GM12878 (cell line): ENCODE measurements at regions not wholly inside any gene's neighbourhood (a gene's known extent, or its start where the extent isn't known, plus 50 kb on each side); places are given as distances from the start of the nearest gene placed in this dataset.

Experiments used
- ATAC-seq: fragments of 200-7000 bp; cut with Tn5 transposase; 3 replicates; pipeline ENCODE4 v1.9.1; 2020; ENCODE audit warnings: mild to moderate bottlenecking, moderate library complexity
- BruUV-seq: library from RNA; stranded (reverse); fragments of 400-500 nt; replicated peaks from 2 replicates; lab custom pipeline; 2021; lab: Mats Ljungman, UMichigan
- CTCF ChIA-PET: fragments of 300-600 bp; sonication (Branson Sonifier 250); formaldehyde crosslinking; extraction: SDS; loops from one replicate; lab custom pipeline; 2021; ENCODE audit warnings: inconsistent platforms; lab: Yijun Ruan, JAX
- POLR2A ChIA-PET: fragments of 350-600 bp; formaldehyde crosslinking; extraction: SDS; loops from one replicate; lab custom pipeline; 2021; ENCODE audit warnings: inconsistent platforms; lab: Charles Lee
- RAD21 ChIA-PET: fragments of 300-600 bp; sonication (Branson Sonifier 250); formaldehyde crosslinking; loops from one replicate; lab custom pipeline; 2023; ENCODE audit warnings: antibody characterized with exemption; ENCODE audit not compliant: unreplicated experiment; lab: Charles Lee
- SMC1A ChIA-PET: fragments of 300-600 bp; sonication (Branson Sonifier 250); formaldehyde crosslinking; loops from one replicate; lab custom pipeline; 2023; ENCODE audit not compliant: unreplicated experiment, uncharacterized antibody; lab: Charles Lee
- DNase-seq: peaks from one replicate; pipeline ENCODE4 v3.0.0-alpha.2; 2011; ENCODE audit warnings: low read depth, low spot score
- FAIRE-seq: peaks from 3 replicates; lab custom pipeline; 2011; peaks lifted over from hg19 to GRCh38; lab: Jason Lieb, UNC
- H2AFZ ChIP-seq: 2 replicates; pipeline ENCODE4 v1.6.0; 2011; ENCODE audit warnings: low read depth, low read length, control low read depth; ENCODE audit not compliant: control insufficient read depth
- H3K27ac ChIP-seq: 2 replicates; pipeline ENCODE4 v1.5.1; 2011; ENCODE audit warnings: control low read depth; ENCODE audit not compliant: control insufficient read depth, insufficient read depth
- H3K27me3 ChIP-seq, 2 experiments: replicated peaks in 1 of 2; 2 replicates each; pipeline versions ENCODE4 v1.6.0 to v1.6.1; 2011; ENCODE audit warnings: low read length in 1 of 2; ENCODE audit not compliant: control insufficient read depth in 2 of 2, insufficient read depth in 2 of 2
- H3K36me3 ChIP-seq, 2 experiments: 2 replicates each; pipeline ENCODE4 v1.5.1; 2011; ENCODE audit warnings: low read length in 1 of 2; ENCODE audit not compliant: control insufficient read depth in 2 of 2, insufficient read depth in 2 of 2
- H3K4me1 ChIP-seq: 2 replicates; pipeline ENCODE4 v1.6.1; 2011; ENCODE audit warnings: mild to moderate bottlenecking, low read length, moderate library complexity, mixed read lengths; ENCODE audit not compliant: control insufficient read depth, insufficient read depth
- H3K4me2 ChIP-seq: 2 replicates; pipeline ENCODE4 v1.6.0; 2011; ENCODE audit warnings: control low read depth; ENCODE audit not compliant: control insufficient read depth, insufficient read depth
- H3K4me3 ChIP-seq: fragments of 200-600 bp; sonication (generic); 2 replicates; pipeline ENCODE4 v1.5.1; 2016
- H3K79me2 ChIP-seq: 2 replicates; pipeline ENCODE4 v1.6.0; 2011; ENCODE audit warnings: low read length; ENCODE audit not compliant: control insufficient read depth, insufficient read depth
- H3K9ac ChIP-seq: 2 replicates; pipeline ENCODE4 v1.8.0; 2011; ENCODE audit warnings: low read length, control low read depth, mixed read lengths; ENCODE audit not compliant: control insufficient read depth, insufficient read depth
- H3K9me3 ChIP-seq: replicated peaks from 3 replicates; pipeline ENCODE4 v1.5.1; 2011; ENCODE audit warnings: mild to moderate bottlenecking, low read length; ENCODE audit not compliant: control insufficient read depth, insufficient read depth
- H4K20me1 ChIP-seq: 2 replicates; pipeline ENCODE4 v1.6.0; 2011; ENCODE audit not compliant: control insufficient read depth, insufficient read depth
- ESRRA ChIP-seq: IDR thresholded peaks from 2 replicates; pipeline ENCODE4 v1.6.1; 2012; ENCODE audit warnings: mild to moderate bottlenecking, low read length, improper control_type of control experiment
- FOS ChIP-seq: IDR thresholded peaks from 3 replicates; pipeline ENCODE4 v1.6.1; 2011; ENCODE audit warnings: borderline replicate concordance; ENCODE audit not compliant: insufficient read length; ENCODE audit errors: extremely low read depth
- KAT2A ChIP-seq: conservative IDR thresholded peaks from 2 replicates; pipeline ENCODE4 v1.6.1; 2011; ENCODE audit warnings: low read depth, low read length; ENCODE audit not compliant: control insufficient read depth
- LARP7 ChIP-seq: fragments of 450-650 bp; IDR thresholded peaks from 2 replicates; pipeline ENCODE4 v1.6.1; 2017; ENCODE audit warnings: mild to moderate bottlenecking
- NFIC ChIP-seq: IDR thresholded peaks from 2 replicates; pipeline ENCODE4 v1.6.1; 2012; ENCODE audit warnings: low read depth, mild to moderate bottlenecking, inconsistent platforms, low read length, moderate library complexity
- PBX3 ChIP-seq: IDR thresholded peaks from 2 replicates; pipeline ENCODE4 v1.6.1; 2011; ENCODE audit warnings: mild to moderate bottlenecking, low read depth, low read length, moderate library complexity; ENCODE audit not compliant: insufficient replicate concordance
- POLR2A ChIP-seq: IDR thresholded peaks from 2 replicates; pipeline ENCODE4 v1.6.1; 2011; ENCODE audit warnings: low read depth, mild to moderate bottlenecking, low read length
- TCF12 ChIP-seq: IDR thresholded peaks from 2 replicates; pipeline ENCODE4 v1.6.1; 2011; ENCODE audit warnings: low read depth, mild to moderate bottlenecking, low read length
- ZNF207 ChIP-seq: fragments of 450-650 bp; IDR thresholded peaks from 2 replicates; pipeline ENCODE4 v1.6.1; 2014; ENCODE audit warnings: antibody characterized with exemption, mild to moderate bottlenecking, borderline replicate concordance
- ZNF217 ChIP-seq: fragments of 450-650 bp; IDR thresholded peaks from 2 replicates; pipeline ENCODE4 v1.6.1; 2017; ENCODE audit warnings: antibody characterized with exemption, mild to moderate bottlenecking
- WGBS: methylation state at CpG from one replicate; pipeline ENCODE4 v1.1.6; 2016; ENCODE audit warnings: low lambda C conversion rate; ENCODE audit not compliant: insufficient replicate concordance, insufficient coverage; ENCODE audit errors: missing lambda C conversion rate; 5-methylcytosine and 5-hydroxymethylcytosine counted together
- in situ Hi-C: fragments of 300-500 bp; cut with MboI; formaldehyde crosslinking; loops from 9 replicates; pipeline ENCODE4 v1.14.3; 2018; ENCODE audit warnings: mixed read lengths
- intact Hi-C: fragments of 100-400 bp; cut with micrococcal nuclease; formaldehyde crosslinking; loops from one replicate; pipeline ENCODE4 v1.14.2; 2022; ENCODE audit not compliant: unreplicated experiment
- TF ChIP-seq, protein P1 (sequence below): IDR thresholded peaks from 2 replicates; pipeline ENCODE4 v1.6.1; 2012; ENCODE audit warnings: mild to moderate bottlenecking, low read depth, low read length
- TF ChIP-seq, protein P2 (sequence below): IDR thresholded peaks from 2 replicates; pipeline ENCODE4 v1.6.1; 2012; ENCODE audit warnings: low read depth, low read length, improper control_type of control experiment

- no TSS peak for BruUV-seq
- intact Hi-C loops (no loop called here), in situ Hi-C loops (no loop called here)
- Histone ChIP-seq H3K27me3 (no peaks in the 10 kb centered on the region), H3K4me2 (no peak overlapping the region), H3K27ac (no peak overlapping the region), H3K4me1 (no peaks in the 10 kb centered on the region), H3K9ac (no peak overlapping the region), H2AFZ (no peak overlapping the region), H3K79me2 (no peaks in the 10 kb centered on the region), H4K20me1 (no peaks in the 10 kb centered on the region), H3K9me3 (no peaks in the 10 kb centered on the region), H3K36me3 (no peaks in the 10 kb centered on the region)
- ChIA-PET CTCF (no interaction called here), SMC1A (no interaction called here)
- ATAC-seq (no peak), DNase-seq (no peak), FAIRE-seq (no peak)
- WGBS, result 59% methylated on average over 4 of the region's 4 CpGs
- TF ChIP-seq PBX3 (no peak), LARP7 (no peak)
- TF ChIP-seq, all 136 proteins: peak for 0
- ChIA-PET POLR2A (no interaction called here), RAD21 (no interaction called here)
- H3K4me3 ChIP-seq, result no peak overlapping the region
Measured at GRCh38 chr5:12467799-12468198, 563.6 kb upstream of the CTNND2 start.

- H3K4me3 ChIP-seq, result no peak overlapping the region
- RAD21 ChIA-PET, result no interaction called here
- WGBS, result 16% methylated on average over 8 of the region's 8 CpGs
- H3K27ac ChIP-seq, result no peak overlapping the region
- in situ Hi-C loops (no loop called here), intact Hi-C loops (no loop called here)
- H4K20me1 ChIP-seq, result no peaks in the 10 kb centered on the region
- no TSS peak for BruUV-seq
- no peak overlapping the region for H3K9ac ChIP-seq
- DNase-seq (no peak), ATAC-seq (no peak), FAIRE-seq (no peak)
- no peak overlapping the region for H3K4me2 ChIP-seq
- H3K4me1 ChIP-seq, result no peaks in the 10 kb centered on the region
- no peaks in the 10 kb centered on the region for H3K79me2 ChIP-seq
- POLR2A ChIA-PET, result no interaction called here
- no peaks in the 10 kb centered on the region for H3K9me3 ChIP-seq
- no peak overlapping the region for H2AFZ ChIP-seq
- H3K27me3 ChIP-seq, result no peaks in the 10 kb centered on the region
- CTCF ChIA-PET, result no interaction called here
- SMC1A ChIA-PET, result no interaction called here
- no peaks in the 10 kb centered on the region for H3K36me3 ChIP-seq
- TF ChIP-seq, protein P1, sequence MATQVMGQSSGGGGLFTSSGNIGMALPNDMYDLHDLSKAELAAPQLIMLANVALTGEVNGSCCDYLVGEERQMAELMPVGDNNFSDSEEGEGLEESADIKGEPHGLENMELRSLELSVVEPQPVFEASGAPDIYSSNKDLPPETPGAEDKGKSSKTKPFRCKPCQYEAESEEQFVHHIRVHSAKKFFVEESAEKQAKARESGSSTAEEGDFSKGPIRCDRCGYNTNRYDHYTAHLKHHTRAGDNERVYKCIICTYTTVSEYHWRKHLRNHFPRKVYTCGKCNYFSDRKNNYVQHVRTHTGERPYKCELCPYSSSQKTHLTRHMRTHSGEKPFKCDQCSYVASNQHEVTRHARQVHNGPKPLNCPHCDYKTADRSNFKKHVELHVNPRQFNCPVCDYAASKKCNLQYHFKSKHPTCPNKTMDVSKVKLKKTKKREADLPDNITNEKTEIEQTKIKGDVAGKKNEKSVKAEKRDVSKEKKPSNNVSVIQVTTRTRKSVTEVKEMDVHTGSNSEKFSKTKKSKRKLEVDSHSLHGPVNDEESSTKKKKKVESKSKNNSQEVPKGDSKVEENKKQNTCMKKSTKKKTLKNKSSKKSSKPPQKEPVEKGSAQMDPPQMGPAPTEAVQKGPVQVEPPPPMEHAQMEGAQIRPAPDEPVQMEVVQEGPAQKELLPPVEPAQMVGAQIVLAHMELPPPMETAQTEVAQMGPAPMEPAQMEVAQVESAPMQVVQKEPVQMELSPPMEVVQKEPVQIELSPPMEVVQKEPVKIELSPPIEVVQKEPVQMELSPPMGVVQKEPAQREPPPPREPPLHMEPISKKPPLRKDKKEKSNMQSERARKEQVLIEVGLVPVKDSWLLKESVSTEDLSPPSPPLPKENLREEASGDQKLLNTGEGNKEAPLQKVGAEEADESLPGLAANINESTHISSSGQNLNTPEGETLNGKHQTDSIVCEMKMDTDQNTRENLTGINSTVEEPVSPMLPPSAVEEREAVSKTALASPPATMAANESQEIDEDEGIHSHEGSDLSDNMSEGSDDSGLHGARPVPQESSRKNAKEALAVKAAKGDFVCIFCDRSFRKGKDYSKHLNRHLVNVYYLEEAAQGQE, result no peak
- no peak for TF ChIP-seq FOS
- no peak for TF ChIP-seq TCF12
- no peak for TF ChIP-seq NFIC
- no peak for TF ChIP-seq ZNF207
- TF ChIP-seq POLR2A, result no peak
- TF ChIP-seq, protein P2, sequence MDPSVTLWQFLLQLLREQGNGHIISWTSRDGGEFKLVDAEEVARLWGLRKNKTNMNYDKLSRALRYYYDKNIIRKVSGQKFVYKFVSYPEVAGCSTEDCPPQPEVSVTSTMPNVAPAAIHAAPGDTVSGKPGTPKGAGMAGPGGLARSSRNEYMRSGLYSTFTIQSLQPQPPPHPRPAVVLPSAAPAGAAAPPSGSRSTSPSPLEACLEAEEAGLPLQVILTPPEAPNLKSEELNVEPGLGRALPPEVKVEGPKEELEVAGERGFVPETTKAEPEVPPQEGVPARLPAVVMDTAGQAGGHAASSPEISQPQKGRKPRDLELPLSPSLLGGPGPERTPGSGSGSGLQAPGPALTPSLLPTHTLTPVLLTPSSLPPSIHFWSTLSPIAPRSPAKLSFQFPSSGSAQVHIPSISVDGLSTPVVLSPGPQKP, result no peak
- TF ChIP-seq ESRRA, result no peak
- TF ChIP-seq ZNF217, result no peak
- TF ChIP-seq KAT2A, result no peak
Measured at GRCh38 chr5:12460493-12461261, 556.4 kb upstream of the CTNND2 start.
